ENCODE measurements at regions not wholly inside any gene's neighbourhood (a gene's known extent, or its start where the extent isn't known, plus 50 kb on each side); places are given as distances from the start of the nearest gene placed in this dataset.

DNA sequence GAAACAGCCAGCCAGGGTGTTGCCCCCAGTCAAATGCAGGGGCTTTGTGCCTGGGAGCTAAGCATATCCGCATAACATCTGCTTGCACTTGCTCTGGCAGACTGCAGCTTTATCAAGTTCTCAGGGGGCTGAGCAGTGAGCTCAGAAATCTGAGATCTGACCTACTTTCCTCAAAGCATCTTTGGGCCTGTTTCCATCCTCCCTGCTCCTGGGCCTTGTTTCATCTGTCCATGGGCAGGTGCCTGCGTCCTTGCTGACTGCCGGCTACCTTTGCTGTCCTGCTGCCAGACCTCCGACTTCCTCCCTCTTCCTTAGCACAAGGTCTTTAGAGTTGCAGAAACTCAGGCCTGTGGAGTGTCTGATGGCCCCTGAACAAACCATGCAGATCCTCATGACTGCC is 131.2 kb upstream of the B3GAT1 start:
- TF ChIP-seq, protein P1, sequence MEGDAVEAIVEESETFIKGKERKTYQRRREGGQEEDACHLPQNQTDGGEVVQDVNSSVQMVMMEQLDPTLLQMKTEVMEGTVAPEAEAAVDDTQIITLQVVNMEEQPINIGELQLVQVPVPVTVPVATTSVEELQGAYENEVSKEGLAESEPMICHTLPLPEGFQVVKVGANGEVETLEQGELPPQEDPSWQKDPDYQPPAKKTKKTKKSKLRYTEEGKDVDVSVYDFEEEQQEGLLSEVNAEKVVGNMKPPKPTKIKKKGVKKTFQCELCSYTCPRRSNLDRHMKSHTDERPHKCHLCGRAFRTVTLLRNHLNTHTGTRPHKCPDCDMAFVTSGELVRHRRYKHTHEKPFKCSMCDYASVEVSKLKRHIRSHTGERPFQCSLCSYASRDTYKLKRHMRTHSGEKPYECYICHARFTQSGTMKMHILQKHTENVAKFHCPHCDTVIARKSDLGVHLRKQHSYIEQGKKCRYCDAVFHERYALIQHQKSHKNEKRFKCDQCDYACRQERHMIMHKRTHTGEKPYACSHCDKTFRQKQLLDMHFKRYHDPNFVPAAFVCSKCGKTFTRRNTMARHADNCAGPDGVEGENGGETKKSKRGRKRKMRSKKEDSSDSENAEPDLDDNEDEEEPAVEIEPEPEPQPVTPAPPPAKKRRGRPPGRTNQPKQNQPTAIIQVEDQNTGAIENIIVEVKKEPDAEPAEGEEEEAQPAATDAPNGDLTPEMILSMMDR (IDR thresholded peaks at IDR 0.05; ENCODE audit: control extremely low read depth, extremely low read depth, low read depth, missing control alignments), result no peak
- ChIA-PET POLR2A (no interaction called here), CTCF (no interaction called here)
- no peak for DNase-seq (ENCODE audit: extremely low spot score)

DNA sequence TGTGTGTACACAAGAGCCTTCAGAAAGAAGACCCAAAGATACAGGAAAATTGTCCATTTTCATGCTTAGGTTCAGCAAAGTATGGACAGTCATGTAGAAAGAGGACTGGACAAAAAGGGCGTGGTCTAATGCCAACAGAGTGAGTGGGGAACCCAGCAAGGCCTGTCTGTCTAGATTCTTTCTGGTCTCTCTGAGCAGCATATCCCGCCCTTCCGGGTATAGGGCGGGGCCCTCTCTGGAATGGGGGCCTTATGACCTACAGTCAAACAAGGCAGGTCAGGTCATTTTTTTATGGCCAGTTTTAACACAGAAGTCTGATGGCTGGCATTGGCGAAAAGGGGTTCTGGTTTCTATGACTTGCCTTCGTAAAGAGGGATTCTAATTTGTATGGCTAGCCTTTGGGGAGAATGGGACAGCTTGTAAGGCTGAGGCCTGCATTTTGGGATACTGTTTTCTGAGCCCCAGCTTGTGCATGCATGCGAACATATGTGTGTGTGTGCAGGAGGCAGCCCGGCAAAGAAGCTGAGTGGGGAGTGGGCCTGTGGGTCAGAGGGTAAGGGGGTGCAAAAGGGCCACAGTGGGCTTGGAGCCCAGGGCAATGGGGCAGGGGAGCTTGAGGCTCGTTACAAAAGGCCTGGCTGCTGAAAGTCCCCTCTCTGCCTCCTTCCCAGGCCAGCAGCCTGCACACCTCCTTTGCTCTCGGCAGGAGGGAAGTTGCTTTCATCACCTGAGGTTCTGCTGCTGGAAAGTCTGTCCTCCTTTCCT is 130.5 kb upstream of the B3GAT1 start:
- TF ChIP-seq, protein P1 (IDR thresholded peaks at IDR 0.05; ENCODE audit: control extremely low read depth, extremely low read depth, low read depth, missing control alignments), result no peak
- CTCF ChIA-PET, result no interaction called here
- POLR2A ChIA-PET, result no interaction called here
- DNase-seq (ENCODE audit: extremely low spot score), result no peak

DNA sequence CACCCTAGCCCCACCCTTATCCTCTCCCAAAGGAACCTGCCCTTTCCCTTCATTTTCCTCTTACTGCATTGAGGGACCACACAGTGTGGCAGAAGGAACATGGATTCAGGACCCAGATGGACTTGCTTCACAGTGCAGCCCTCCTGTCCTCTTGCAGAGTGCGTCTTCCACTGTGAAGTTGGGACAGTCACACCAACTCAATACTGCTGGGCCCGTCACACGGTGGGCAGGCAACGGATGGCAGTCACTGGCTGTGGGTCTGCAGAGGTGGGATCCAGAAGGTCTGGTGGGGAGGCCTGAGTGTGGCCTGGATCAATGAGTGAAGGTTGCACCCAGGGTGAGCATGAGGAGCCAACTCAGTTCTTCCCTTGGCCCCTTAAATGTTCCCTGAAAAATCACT is 129.9 kb upstream of the B3GAT1 start:
- ChIA-PET CTCF (no interaction called here), POLR2A (no interaction called here)
- no peak for DNase-seq (ENCODE audit: extremely low spot score)
- TF ChIP-seq, protein P1 (IDR thresholded peaks at IDR 0.05; ENCODE audit: control extremely low read depth, extremely low read depth, low read depth, missing control alignments), result no peak

DNA sequence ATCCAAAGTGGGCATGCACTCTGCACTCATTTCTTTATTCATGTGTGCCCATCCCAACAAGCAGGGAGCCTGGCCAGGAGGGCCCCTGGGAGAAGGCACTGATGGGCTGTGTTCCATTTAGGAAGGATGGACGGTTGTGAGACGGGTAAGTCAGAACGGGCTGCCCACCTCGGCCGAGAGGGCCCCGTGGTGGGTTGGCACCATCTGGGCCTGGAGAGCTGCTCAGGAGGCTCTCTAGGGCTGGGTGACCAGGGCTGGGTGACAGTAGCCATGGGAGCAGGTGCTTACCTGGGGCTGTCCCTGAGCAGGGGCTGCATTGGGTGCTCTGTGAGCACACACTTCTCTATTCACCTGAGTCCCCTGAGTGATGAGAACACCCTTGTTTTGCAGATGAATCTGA is 129.3 kb upstream of the B3GAT1 start:
- DNase-seq (ENCODE audit: extremely low spot score), result no peak
- POLR2A ChIA-PET, result no interaction called here
- CTCF ChIA-PET, result no interaction called here
- TF ChIP-seq, protein P1 (IDR thresholded peaks at IDR 0.05; ENCODE audit: control extremely low read depth, extremely low read depth, low read depth, missing control alignments), result no peak

DNA sequence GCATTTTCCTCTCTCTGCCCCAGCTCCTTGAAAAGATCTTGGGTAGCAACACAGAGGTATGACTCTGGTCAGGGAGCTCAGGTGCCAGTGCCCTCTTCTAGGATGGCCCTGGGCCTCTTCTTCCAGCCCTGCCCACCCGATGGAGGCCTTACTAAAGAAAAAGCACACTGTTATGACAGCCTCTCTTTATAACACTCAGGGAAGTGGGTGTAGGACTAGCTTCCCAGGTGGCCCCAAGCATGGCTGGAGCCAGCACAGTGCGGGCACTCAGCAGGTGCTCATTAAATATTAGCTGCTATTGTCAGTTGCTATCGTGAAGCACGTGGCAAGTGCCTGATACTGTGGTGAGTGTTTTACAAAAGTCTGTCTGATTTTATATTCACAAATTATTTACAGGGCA is 127.2 kb upstream of the B3GAT1 start:
- no peak for DNase-seq (ENCODE audit: extremely low spot score)
- TF ChIP-seq, protein P1 (IDR thresholded peaks at IDR 0.05; ENCODE audit: control extremely low read depth, extremely low read depth, low read depth, missing control alignments), result no peak
- POLR2A ChIA-PET, result no interaction called here
- CTCF ChIA-PET, result no interaction called here

DNA sequence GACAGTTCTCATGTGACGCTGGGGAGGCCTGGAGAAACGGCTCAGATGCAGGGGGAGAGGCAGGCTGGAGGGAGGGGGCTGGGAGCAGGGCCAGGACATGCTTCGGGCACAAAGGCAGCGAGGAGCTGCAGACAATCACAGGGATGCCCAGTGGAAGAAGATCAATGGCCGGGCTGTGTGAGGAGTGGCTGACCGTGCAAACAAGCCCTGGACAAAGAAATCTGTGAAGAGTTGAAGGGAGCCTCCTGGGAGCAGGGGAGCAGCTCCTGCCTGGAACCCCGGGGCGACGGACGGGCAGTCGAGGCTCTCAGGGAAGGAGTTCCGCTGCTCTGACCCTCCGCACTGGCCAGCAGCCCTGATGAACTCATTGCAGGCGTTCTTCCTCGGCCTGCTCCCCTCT is 126.7 kb upstream of the B3GAT1 start:
- CTCF ChIA-PET, result no interaction called here
- no peak for DNase-seq (ENCODE audit: extremely low spot score)
- TF ChIP-seq, protein P1 (IDR thresholded peaks at IDR 0.05; ENCODE audit: control extremely low read depth, extremely low read depth, low read depth, missing control alignments), result no peak
- POLR2A ChIA-PET, result no interaction called here

Data from GM10248 (cell line).